Peyer's patch (tissue), 4 donors: ENCODE measurements at regions not wholly inside any gene's neighbourhood (a gene's known extent, or its start where the extent isn't known, plus 50 kb on each side); places are given as distances from the start of the nearest gene placed in this dataset.

Experiments used
- CTCF ChIP-seq, 6 experiments: fragments of 450-650 bp in 4 of 6; fragments of 200-600 bp in 2 of 6; sonication (generic) in 1 of 6; IDR thresholded peaks; one replicate each; pipeline ENCODE4 v1.5.1; 2017 to 2019; ENCODE audit warnings: antibody characterized with exemption in 6 of 6, mild to moderate bottlenecking in 3 of 6, moderate library complexity in 1 of 6
- POLR2A ChIP-seq, 2 donors: fragments of 450-650 bp; IDR thresholded peaks; one replicate each; pipeline ENCODE4 v1.5.1; 2017; ENCODE audit warnings: antibody characterized with exemption in 2 of 2, mild to moderate bottlenecking in 2 of 2, moderate library complexity in 2 of 2

- TF ChIP-seq CTCF (IDR thresholded peaks at IDR 0.05) (no peak), POLR2A (IDR thresholded peaks at IDR 0.05) (no peak)
These were observed 280.4 kb upstream of the PTGER4 start for GRCh38 chr5:40399349-40399748.
